SK-N-DZ (cell line): ENCODE measurements at regions not wholly inside any gene's neighbourhood (a gene's known extent, or its start where the extent isn't known, plus 50 kb on each side); places are given as distances from the start of the nearest gene placed in this dataset.
"Not testable (repeated sequence)": the region's sequence is repeated elsewhere in the genome, so short reads cannot be mapped to it uniquely, and the experiment has no call there.

Experiments used
- DNase-seq: peaks from one replicate; pipeline ENCODE4 v3.0.0-alpha.2; 2015; ENCODE audit warnings: low spot score

- DNase-seq, result no peak
Observed at GRCh38 chr15:25170113-25170731, 215.4 kb downstream of the SNRPN start.

GRCh38 chr15:25170781-25171110 lies 216.0 kb downstream of the SNRPN start:
- DNase-seq, result no peak

DNA sequence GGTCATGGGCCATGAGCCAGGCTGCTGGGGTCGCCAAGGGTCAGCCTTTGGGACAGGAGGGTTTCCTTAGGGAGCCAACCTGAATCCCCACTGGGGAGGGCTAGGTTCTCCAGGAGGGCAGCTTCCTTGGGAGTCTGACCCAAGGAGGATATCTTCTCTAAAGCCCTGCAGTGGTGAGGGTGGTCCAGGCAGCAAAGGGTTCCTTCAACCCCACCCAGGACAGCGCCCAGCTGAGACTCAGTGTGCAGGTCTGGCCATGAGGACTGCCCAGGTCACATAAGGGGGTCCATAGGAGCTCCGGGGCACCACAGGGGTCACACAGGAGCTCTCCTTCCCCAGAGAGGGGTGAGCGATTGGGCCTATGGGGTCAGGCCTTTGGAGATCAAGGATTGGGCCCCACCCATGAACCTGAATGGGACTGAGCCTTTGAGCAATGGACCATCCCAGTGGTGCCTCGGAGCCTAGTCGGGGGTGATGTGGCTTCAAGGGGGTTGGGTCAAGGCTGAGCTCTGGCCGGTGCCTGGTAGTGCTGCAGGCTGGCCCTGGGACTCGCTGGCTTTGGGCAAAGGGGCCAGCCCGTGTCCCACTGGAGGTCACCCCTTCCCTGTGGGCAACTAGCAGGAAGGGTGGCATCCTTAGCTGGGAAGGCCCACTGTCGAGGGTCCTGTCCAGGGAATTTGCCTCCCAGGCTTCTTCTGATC lies 216.5 kb downstream of the SNRPN start:
- no peak for DNase-seq

DNA sequence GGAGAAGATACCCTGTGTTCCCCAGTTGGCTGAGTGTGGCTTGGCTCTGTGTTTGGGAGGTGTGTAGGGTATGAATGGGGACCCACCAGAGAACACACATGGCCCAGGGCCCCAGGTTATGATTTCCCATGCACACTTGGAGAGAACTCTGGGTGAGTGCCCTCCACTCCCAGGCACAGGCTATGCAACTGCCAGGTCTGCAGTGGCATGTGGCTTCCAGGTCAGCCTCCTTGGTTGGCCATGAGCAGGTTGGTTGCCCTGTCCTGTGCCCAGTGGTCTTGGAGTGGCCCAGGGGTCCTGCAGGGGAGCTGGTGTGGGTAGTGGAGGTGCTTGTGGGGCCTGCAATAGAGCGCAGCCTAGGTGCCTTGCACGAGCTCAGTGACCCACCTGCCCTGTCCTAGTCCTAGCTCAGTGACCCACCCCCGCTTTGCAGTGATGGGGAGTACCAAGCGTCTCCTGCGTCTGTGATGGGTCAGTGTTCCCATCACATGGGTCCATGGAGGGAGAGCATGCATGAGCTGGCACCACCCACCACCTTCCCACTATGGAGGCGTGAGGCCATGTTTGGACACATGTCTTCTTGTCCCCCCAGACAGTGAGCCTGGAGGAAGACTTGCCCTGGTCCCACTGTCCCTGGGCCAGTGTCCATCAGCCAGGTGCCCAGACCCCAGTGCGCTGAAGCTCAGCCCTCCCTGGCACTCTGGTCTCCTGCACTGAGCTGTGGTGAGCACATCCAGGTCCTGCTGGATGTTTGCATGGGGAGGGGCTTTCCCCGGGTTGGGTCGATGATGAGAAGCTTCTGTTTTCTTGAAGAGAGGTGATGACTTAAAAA lies 217.3 kb downstream of the SNRPN start:
- DNase-seq, result no peak

GRCh38 chr15:25172691-25173090 lies 217.9 kb downstream of the SNRPN start:
- DNase-seq, result no peak

DNA sequence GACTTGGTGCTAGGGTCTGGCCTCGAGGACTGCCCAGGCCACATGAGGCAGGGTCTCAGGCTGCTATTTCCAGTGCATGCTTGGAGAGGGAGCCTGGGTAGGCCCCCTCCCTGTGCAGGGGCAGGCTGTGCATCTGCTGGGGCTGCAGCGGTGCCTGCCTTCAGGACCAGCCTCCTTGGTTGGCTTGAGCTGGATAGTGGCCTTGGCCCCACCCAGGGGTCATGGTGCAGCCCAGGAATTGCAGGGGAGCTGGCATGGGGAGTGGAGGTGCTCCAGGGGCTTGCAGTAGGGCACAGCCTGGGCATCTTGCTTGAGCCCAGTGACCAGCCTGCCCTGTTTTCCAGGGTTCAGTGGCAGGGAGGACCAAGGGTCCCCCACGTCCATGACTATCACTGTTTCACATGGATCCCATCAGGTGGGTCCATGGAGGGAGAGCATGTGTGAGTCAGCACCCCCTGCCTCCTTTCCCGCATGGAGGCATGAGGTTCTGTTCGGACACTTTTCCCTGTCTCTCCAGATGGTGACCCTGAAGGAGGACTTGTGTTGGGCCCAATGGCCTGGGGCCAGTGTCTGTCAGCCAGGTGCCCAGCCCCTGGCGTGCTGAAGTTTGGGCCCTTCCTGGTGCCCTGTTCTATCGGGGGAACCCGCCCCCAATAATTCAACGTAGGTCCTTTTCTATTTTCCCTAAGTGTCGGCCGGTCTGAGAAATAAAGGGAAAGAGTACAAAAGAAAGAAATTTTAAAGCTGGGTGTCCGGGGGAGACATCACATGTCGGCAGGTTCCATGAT lies 218.6 kb downstream of the SNRPN start:
- no peak for DNase-seq

- not testable (repeated sequence) for DNase-seq
Observed at GRCh38 chr15:25174149-25174548, 219.4 kb downstream of the SNRPN start.

GRCh38 chr15:25175033-25175788 lies 220.4 kb downstream of the SNRPN start:
- DNase-seq, result no peak

GRCh38 chr15:25175789-25176615 lies 221.2 kb downstream of the SNRPN start:
- no peak for DNase-seq

DNA sequence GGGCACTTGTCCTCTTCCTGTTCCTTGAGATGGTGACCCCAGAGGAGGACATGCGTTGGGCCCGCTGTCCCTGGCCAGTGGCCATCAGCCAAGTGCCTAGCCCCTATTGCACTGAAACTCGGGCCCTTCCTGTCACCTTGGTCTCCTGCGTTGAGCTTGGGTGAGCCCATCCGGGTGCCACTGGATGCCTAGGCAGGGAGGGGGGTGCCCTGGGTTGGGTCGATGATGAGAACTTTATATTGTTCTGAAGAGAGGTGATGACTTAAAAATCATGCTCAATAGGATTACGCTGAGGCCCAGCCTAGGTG lies 221.8 kb downstream of the SNRPN start:
- no peak for DNase-seq

GRCh38 chr15:25176991-25177954 lies 222.5 kb downstream of the SNRPN start:
- DNase-seq, result no peak

- DNase-seq, result no peak
Observed at GRCh38 chr15:25177955-25178801, 223.4 kb downstream of the SNRPN start.

GRCh38 chr15:25178835-25179672 lies 224.3 kb downstream of the SNRPN start:
- no peak for DNase-seq

DNA sequence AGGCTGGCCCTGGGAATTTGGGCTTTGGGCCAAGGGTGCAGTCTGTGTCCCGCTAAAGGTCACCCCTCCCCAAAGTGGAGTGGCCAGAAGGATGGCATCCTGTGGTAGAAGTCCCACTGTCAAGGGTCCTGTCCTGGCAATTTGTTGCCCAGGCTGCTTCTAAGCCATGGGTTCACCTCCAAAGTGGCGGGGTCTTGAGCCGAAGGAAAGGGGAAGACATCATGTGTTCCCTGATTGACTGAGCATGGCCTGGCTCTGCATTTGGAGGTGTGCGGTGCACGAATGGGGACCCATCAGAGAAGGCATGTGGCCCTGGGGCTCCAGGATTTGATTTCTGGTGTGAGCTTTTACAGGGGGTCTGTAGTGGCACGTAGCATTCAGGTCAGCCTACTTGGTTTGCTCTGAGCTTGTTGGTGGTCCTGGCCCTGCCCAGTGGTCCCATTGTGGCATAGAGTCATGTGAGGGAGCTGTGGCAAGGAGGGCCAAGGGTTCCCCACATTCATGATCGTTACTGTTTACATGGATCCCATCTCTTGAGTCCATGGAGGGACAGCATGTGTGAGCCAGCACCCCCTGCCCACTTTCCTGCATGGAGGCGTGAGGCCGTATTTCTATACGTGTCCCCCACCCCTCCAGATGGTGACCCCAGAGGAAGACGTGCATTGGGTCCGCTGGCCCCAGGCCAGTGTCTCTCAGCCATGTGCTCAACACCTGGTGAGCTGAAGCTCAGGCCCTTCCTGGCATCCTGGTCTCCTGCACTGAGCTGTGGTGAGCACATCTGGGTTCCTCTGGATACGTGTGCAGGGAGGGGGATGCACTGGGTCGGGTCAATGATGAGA lies 225.1 kb downstream of the SNRPN start:
- no peak for DNase-seq

- no peak for DNase-seq
Observed at GRCh38 chr15:25180606-25181292, 226.0 kb downstream of the SNRPN start.
